HG03575 (cell line): ENCODE measurements at regions not wholly inside any gene's neighbourhood (a gene's known extent, or its start where the extent isn't known, plus 50 kb on each side); places are given as distances from the start of the nearest gene placed in this dataset.
"Not testable (repeated sequence)": the region's sequence is repeated elsewhere in the genome, so short reads cannot be mapped to it uniquely, and the experiment has no call there.

Experiments
- ATAC-seq: cut with Tn5 transposase; IDR thresholded peaks from one replicate; pipeline ENCODE4 v1.9.1; 2021; ENCODE audit not compliant: unreplicated experiment, insufficient number of reproducible peaks, low FRiP score; ENCODE audit errors: extremely low read depth

- ATAC-seq, result no peak
Observed at GRCh38 chr18:59810183-59810582, 89.6 kb upstream of the PMAIP1 start.

- peak; percentile 66 for ATAC-seq
Observed at GRCh38 chr18:59802031-59802430, 97.8 kb upstream of the PMAIP1 start.

- no peak for ATAC-seq
Observed at GRCh38 chr18:59801576-59801975, 98.2 kb upstream of the PMAIP1 start.

GRCh38 chr18:59800897-59801296 is 98.9 kb upstream of the PMAIP1 start:
- ATAC-seq, result no peak

- no peak for ATAC-seq
Observed at GRCh38 chr18:59799383-59800015, 100.3 kb upstream of the PMAIP1 start.

- no peak for ATAC-seq
Observed at GRCh38 chr18:59795882-59796281, 98.7 kb upstream of the CCBE1 start.

- ATAC-seq, result no peak
Observed at GRCh38 chr18:59792353-59792752, 95.1 kb upstream of the CCBE1 start.

- not testable (repeated sequence) for ATAC-seq
Observed at GRCh38 chr18:59790346-59790936, 93.2 kb upstream of the CCBE1 start.

GRCh38 chr18:59788791-59789106 is 91.5 kb upstream of the CCBE1 start:
- ATAC-seq, result no peak

- ATAC-seq, result no peak
Observed at GRCh38 chr18:59787998-59788790, 91.0 kb upstream of the CCBE1 start.

- no peak for ATAC-seq
Observed at GRCh38 chr18:59784694-59785093, 87.5 kb upstream of the CCBE1 start.

- ATAC-seq, result peak; percentile 83
Observed at GRCh38 chr18:59783138-59783537, 85.9 kb upstream of the CCBE1 start.

GRCh38 chr18:59779979-59780378 is 82.8 kb upstream of the CCBE1 start:
- ATAC-seq, result no peak

GRCh38 chr18:59778434-59778833 is 81.2 kb upstream of the CCBE1 start:
- ATAC-seq, result no peak

- ATAC-seq, result no peak
Observed at GRCh38 chr18:59777636-59778035, 80.4 kb upstream of the CCBE1 start.

- no peak for ATAC-seq
Observed at GRCh38 chr18:59769129-59769865, 72.1 kb upstream of the CCBE1 start.

- no peak for ATAC-seq
Observed at GRCh38 chr18:59768409-59768808, 71.2 kb upstream of the CCBE1 start.

GRCh38 chr18:59767732-59768131 is 70.5 kb upstream of the CCBE1 start:
- no peak for ATAC-seq

GRCh38 chr18:59765343-59765742 is 68.1 kb upstream of the CCBE1 start:
- ATAC-seq, result no peak

- no peak for ATAC-seq
Observed at GRCh38 chr18:59764281-59764680, 67.1 kb upstream of the CCBE1 start.
